ENCODE measurements at regions not wholly inside any gene's neighbourhood (a gene's known extent, or its start where the extent isn't known, plus 50 kb on each side); places are given as distances from the start of the nearest gene placed in this dataset.
"Not testable (repeated sequence)": the region's sequence is repeated elsewhere in the genome, so short reads cannot be mapped to it uniquely, and the experiment has no call there.

GRCh38 chr2:15681089-15681885, 89.6 kb downstream of the DDX1 start:
- no peak for DNase-seq (ENCODE audit: low read depth)

- no peak for DNase-seq (ENCODE audit: low read depth)
These were observed 90.7 kb downstream of the DDX1 start for GRCh38 chr2:15682354-15682753.

GRCh38 chr2:15684161-15685039, 92.7 kb downstream of the DDX1 start:
- DNase-seq (ENCODE audit: low read depth): no peak

- no peak for DNase-seq (ENCODE audit: low read depth)
These were observed 93.5 kb downstream of the DDX1 start for GRCh38 chr2:15685143-15685542.

- no peak for DNase-seq (ENCODE audit: low read depth)
These were observed 95.0 kb downstream of the DDX1 start for GRCh38 chr2:15686643-15687042.

- no peak for DNase-seq (ENCODE audit: low read depth)
These were observed 95.6 kb downstream of the DDX1 start for GRCh38 chr2:15687243-15687642.

GRCh38 chr2:15687720-15688119, 96.1 kb downstream of the DDX1 start:
- no peak for DNase-seq (ENCODE audit: low read depth)

- no peak for DNase-seq (ENCODE audit: low read depth)
These were observed 97.4 kb downstream of the DDX1 start for GRCh38 chr2:15688924-15689568.

GRCh38 chr2:15689654-15690053, 98.0 kb downstream of the DDX1 start:
- no peak for DNase-seq (ENCODE audit: low read depth)

- DNase-seq (ENCODE audit: low read depth): no peak
These were observed 100.1 kb downstream of the DDX1 start for GRCh38 chr2:15691586-15692310.

- no peak for DNase-seq (ENCODE audit: low read depth)
These were observed 101.1 kb downstream of the DDX1 start for GRCh38 chr2:15692551-15693377.

- DNase-seq (ENCODE audit: low read depth): no peak
These were observed 101.7 kb downstream of the DDX1 start for GRCh38 chr2:15693382-15693781.

GRCh38 chr2:15693926-15694588, 102.4 kb downstream of the DDX1 start:
- no peak for DNase-seq (ENCODE audit: low read depth)

GRCh38 chr2:15694589-15694986, 102.9 kb downstream of the DDX1 start:
- DNase-seq (ENCODE audit: low read depth): no peak

GRCh38 chr2:15695582-15696330, 104.1 kb downstream of the DDX1 start:
- no peak for DNase-seq (ENCODE audit: low read depth)

GRCh38 chr2:15696606-15697170, 105.0 kb downstream of the DDX1 start:
- not testable (repeated sequence) for DNase-seq (ENCODE audit: low read depth)

- DNase-seq (ENCODE audit: low read depth): no peak
These were observed 108.5 kb downstream of the DDX1 start for GRCh38 chr2:15700131-15700530.

GRCh38 chr2:15700599-15701340, 109.1 kb downstream of the DDX1 start:
- no peak for DNase-seq (ENCODE audit: low read depth)

All from M059J (cell line).